HG03520 (cell line): ENCODE measurements at regions not wholly inside any gene's neighbourhood (a gene's known extent, or its start where the extent isn't known, plus 50 kb on each side); places are given as distances from the start of the nearest gene placed in this dataset.
"Not testable (repeated sequence)": the region's sequence is repeated elsewhere in the genome, so short reads cannot be mapped to it uniquely, and the experiment has no call there.

ENCODE experiments used
- ATAC-seq: cut with Tn5 transposase; IDR thresholded peaks from one replicate; pipeline ENCODE4 v1.9.1; 2021; ENCODE audit warnings: mild to moderate bottlenecking, moderate library complexity; ENCODE audit not compliant: unreplicated experiment

DNA sequence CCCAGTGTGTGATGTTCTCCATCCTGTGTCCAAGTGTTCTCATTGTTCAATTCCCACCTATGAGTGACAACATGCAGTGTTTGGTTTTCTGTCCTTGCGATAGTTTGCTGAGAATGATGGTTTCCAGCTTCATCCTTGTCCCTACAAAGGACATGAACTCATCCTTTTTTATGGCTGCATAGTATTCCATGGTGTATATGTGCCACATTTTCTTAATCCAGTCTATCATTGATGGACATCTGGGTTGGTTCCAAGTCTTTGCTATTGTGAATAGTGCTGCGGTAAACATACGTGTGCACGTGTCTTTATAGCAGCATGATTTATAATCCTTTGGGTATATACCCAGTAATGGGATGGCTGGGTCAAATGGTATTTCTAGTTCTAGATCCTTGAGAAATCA, 134.3 kb downstream of the CCDC71L start:
- not testable (repeated sequence) for ATAC-seq

- ATAC-seq: no peak
Measured at GRCh38 chr7:106524690-106525059, 136.3 kb downstream of the CCDC71L start.

GRCh38 chr7:106523482-106523881, 137.5 kb downstream of the CCDC71L start:
- ATAC-seq: no peak

DNA sequence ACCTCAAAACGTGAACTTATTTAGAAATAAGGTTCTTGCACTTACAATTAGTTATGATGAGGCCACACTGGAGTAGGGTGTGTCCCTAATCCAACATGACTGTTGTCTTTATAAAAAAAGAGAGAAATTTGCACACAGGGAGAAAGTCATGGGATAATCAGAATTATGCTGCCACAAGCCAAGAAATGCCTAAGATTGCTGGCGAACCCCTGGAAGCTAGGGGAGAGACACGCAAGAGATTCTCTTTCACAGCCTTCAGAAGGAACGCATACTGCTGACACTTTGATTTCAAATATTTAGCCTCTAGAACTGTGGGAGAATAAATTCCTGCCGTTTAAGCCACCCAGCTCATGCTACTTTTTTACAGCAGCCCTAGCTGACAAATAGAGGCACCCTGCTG, 138.3 kb downstream of the CCDC71L start:
- no peak for ATAC-seq

GRCh38 chr7:106521541-106521940, 139.4 kb downstream of the CCDC71L start:
- no peak for ATAC-seq

- no peak for ATAC-seq
Measured at GRCh38 chr7:106520962-106521514, 139.9 kb downstream of the CCDC71L start.

DNA sequence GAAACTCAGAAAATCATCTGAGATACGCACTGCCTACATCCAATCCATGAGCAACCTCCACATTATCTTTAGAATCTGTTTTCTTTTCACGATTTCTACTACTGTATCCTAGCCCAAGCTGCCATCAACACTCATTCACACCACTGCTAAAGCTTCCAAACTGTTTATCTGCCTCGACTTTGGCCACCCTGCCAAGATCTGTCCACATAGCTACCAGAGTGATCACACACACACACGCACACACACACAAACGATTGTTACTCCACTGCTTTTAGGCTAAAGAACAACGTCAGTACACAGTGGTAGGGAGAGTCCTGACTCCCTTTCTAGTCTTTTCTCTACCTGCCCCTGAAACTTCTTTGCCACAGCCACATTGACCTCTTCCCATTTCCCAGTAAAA, 142.0 kb downstream of the CCDC71L start:
- no peak for ATAC-seq

DNA sequence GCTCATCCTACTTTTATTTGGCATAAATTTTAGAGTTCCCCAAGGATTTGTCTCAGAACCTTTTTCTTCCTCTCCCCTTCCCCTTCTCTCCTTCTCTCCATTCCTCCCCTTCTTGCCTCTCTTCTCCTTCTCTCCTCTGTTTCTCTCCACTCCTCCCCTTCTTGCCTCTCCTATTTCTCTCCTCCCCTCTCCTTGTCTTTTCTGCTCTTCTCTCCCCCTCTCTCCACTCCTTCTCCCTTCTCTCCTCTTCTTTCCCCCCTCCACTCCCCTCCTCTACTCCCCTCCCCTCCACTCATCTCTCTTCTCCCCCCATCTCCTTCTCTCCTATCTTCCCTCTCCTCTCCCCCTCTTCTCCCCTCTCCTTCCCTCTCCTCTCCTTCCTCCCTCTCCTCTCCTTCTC, 142.7 kb downstream of the CCDC71L start:
- ATAC-seq: no peak

DNA sequence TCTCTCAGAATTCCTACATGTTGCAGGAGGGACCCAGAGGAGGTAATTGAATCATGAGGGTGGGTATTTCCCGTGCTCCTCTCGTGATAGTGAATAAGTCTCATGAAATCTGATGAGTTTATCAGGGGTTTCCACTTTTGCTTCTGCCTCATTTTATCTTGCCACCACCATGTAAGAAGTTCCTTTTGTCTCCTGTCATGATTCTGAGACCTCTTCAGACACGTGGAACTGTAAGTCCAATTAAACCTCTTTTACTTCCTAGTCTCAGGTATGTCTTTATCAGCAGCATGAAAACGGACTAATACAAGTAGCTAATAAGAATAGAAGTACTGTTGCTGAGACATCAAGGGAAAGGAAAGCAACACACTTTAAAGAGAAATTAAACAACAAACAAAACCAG, 143.4 kb downstream of the CCDC71L start:
- ATAC-seq: no peak

GRCh38 chr7:106515321-106515720, 145.6 kb downstream of the CCDC71L start:
- ATAC-seq: no peak

DNA sequence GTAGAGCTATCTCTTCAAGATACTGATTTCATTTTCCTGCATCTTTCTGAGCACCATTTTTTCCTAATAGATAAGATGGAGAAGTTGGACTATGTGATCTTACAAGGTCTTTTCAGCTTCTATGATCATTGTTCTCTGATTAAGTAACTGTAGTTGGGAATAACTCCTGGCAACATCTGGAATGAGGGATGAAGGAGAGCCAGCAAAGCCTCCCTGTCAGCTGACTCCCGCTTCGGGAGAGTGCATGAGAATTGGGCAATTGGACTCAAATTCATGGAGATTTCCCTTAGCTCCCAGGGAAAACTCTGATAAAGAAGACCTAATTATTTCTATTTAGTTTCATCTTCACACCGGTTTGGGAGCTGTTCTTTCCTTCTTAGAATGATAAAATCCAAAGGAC, 146.1 kb downstream of the CCDC71L start:
- no peak for ATAC-seq

- ATAC-seq: no peak
Measured at GRCh38 chr7:106512217-106512616, 148.7 kb downstream of the CCDC71L start.

DNA sequence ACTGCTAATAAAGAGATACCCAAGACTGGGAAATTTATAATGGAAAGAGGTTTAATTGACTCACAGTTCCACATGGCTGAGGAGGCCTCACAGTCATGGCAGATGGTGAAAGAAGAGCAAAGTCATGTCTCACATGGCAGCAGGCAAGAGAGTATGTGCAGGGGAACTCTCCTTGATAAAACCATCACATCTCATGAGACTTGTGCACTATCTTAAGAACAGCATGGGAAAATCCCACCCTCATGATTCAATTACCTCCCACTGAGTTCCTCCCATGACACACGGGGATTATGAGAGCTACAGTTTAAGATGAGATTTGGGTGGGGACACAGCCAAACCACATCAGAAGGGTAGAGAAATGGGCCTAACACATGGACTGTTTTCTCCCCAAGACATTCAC, 156.3 kb downstream of the CCDC71L start:
- no peak for ATAC-seq

- no peak for ATAC-seq
Measured at GRCh38 chr7:106504207-106504606, 156.8 kb downstream of the CCDC71L start.

DNA sequence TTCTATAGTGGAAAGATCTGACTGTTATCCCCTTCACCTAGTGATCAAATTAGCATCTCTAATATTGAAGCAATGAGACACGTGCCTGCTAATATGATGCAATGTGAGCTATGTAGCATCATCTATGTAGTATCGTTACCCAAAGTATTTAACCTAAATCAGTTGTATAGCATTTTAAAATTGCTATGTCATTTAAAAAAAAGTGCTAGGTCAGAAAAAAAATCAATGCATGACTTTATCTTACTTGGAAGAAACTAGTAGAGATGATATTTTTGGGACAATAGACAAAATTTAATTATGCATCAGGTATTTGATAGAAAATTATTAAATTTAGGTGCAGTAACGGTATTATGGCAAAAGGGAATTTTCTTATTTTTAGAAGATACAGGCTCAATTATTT, 157.3 kb downstream of the CCDC71L start:
- no peak for ATAC-seq

- ATAC-seq: no peak
Measured at GRCh38 chr7:106501605-106502580, 159.1 kb downstream of the CCDC71L start.

DNA sequence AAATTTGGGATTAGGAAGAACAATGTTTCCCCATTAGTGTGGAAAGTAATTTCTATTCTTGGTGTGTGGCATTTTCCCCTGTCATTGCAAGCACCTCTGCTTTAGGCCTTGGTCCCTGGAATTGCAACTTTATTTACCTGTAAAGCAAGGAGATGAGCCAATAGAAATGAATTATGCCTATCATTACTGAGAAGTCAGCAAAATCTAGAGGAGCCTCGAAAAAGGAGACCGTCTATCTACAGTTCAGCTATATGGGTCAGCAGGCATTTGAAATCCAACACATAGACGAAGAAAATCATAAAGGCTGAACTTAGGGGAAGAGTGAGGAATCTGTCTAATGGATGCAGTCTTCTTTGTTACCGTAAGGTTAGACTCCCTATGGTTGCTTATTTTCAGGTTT, 161.1 kb downstream of the CCDC71L start:
- no peak for ATAC-seq

GRCh38 chr7:106498005-106498404, 163.0 kb downstream of the CCDC71L start:
- not testable (repeated sequence) for ATAC-seq

DNA sequence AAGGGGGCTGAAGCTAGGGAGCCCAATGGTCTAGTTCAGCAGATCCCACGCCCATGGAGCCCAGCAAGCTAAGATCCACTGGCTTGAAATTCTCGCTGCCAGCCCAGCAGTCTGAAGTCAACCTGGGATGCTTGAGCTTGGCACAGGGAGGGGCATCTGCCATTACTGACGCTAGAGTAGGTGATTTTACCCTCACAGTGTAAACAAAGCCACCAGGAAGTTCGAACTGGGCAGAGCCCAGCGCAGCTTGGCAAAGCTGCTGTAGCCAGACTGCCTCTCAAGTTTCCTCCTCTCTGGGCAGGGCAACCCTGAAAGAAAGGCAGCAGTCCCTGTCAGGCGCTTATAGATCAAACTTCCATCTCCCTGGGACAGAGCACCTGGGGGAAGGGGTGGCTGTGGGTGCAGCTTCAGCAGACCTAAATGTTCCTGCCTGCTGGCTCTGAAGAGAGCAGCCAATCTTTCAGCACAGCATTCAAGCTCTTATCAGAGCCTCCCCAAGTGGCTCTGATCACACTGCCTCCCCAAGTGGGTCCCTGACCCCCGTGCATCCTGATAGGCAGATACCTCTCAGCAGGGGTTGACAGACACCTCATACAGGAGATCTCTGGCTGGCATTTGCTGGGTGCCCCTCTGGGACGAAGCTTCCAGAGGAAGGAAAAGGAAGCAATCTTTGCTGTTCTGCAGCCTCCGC, 167.8 kb downstream of the CCDC71L start:
- ATAC-seq: no peak

DNA sequence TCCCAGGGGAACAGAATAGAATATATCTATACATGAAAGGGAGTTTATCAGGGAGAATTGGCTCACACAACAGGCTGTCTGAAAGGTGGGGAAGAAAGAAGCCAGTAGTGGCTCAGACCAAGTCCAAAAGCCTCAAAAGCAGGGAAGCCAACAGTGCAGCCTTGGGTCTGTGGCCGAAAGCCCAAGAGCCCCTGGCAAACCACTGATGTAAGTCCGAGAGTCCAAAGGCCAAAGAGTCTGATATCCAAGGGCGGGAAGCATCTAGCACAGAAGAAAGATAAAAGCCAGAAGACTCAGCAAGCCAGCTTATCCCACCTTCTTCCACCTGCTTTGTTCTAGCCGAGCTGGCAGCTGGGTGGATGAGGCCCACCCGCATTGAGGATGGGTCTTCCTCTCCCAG, 172.5 kb downstream of the CCDC71L start:
- ATAC-seq: no peak

- ATAC-seq: no peak
Measured at GRCh38 chr7:106487892-106488291, 173.1 kb downstream of the CCDC71L start.

DNA sequence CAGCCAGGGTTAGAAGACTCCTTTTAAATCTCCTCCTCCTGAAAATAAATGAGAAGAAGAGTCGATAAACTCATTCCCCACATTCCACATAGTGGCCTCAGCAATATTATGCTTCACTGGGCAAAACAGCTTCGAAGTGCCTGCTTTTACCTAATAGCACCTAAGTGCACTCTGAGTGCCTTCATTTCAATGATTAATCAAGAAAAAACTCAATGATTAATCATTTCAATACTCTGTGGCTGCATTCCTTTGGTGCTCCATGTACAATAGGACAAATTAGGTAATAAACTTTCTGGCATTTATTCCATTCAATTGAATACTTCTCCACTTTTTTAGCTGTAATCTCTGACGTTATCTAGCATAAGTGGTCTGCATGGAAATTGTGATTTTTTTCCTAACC, 174.6 kb downstream of the CCDC71L start:
- ATAC-seq: no peak
